ENCODE measurements at regions not wholly inside any gene's neighbourhood (a gene's known extent, or its start where the extent isn't known, plus 50 kb on each side); places are given as distances from the start of the nearest gene placed in this dataset.

DNA sequence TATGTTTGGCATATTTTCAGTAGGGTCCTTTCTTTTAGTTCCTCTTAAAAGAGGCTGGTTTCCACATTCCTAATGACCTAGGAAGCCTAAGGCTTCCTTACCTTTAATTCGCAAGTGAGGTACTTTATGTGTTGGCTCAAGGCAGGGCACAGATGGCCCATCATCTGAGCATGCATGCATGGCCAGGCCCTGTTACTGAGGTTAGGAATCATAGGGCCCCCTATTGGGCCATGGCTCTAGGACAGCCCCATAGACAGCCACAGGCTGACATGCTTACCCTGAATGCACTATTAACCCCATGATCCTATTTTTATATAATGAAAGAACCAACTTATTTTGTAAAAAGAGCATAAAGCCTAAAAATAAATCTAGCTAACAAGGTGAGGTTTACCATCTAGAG is 271.4 kb downstream of the ELAVL2 start:
- TF ChIP-seq, protein P1, sequence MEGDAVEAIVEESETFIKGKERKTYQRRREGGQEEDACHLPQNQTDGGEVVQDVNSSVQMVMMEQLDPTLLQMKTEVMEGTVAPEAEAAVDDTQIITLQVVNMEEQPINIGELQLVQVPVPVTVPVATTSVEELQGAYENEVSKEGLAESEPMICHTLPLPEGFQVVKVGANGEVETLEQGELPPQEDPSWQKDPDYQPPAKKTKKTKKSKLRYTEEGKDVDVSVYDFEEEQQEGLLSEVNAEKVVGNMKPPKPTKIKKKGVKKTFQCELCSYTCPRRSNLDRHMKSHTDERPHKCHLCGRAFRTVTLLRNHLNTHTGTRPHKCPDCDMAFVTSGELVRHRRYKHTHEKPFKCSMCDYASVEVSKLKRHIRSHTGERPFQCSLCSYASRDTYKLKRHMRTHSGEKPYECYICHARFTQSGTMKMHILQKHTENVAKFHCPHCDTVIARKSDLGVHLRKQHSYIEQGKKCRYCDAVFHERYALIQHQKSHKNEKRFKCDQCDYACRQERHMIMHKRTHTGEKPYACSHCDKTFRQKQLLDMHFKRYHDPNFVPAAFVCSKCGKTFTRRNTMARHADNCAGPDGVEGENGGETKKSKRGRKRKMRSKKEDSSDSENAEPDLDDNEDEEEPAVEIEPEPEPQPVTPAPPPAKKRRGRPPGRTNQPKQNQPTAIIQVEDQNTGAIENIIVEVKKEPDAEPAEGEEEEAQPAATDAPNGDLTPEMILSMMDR (optimal IDR thresholded peaks at IDR 0.05 in 1 of 3, IDR thresholded peaks at IDR 0.05 in 1 of 3, conservative IDR thresholded peaks at IDR 0.05 in 1 of 3; ENCODE audit: extremely low read depth in 1 of 3, insufficient read depth in 2 of 3, low read length in 3 of 3) = no peak
- TF ChIP-seq EZH2 (IDR thresholded peaks at IDR 0.05; ENCODE audit: low read length) = no peak
